Vagina (tissue), 2 donors: ENCODE measurements at regions not wholly inside any gene's neighbourhood (a gene's known extent, or its start where the extent isn't known, plus 50 kb on each side); places are given as distances from the start of the nearest gene placed in this dataset.

Source experiments
- DNase-seq, 2 donors: peaks; one replicate each; pipeline ENCODE4 v3.0.0-alpha.2; 2017; ENCODE audit errors: extremely low spot score in 2 of 2
- H3K27ac ChIP-seq: fragments of 200-600 bp; sonication (generic); one replicate; pipeline ENCODE4 v1.5.1; 2019
- H3K27me3 ChIP-seq: fragments of 200-600 bp; sonication (generic); one replicate; pipeline ENCODE4 v1.5.1; 2019
- H3K36me3 ChIP-seq, 2 donors: fragments of 200-600 bp; sonication (generic); one replicate each; pipeline ENCODE4 v1.5.1; 2017 to 2019
- H3K4me1 ChIP-seq: fragments of 200-600 bp; sonication (generic); one replicate; pipeline ENCODE4 v1.5.1; 2019
- H3K4me3 ChIP-seq, 2 donors: fragments of 200-600 bp; sonication (generic); 1 replicate in 1 of 2; 2 replicates in 1 of 2; pipeline ENCODE4 v1.5.1; 2016 to 2019
- H3K9me3 ChIP-seq: fragments of 200-600 bp; sonication (generic); one replicate; pipeline ENCODE4 v1.5.1; 2019
- CTCF ChIP-seq, 3 experiments: fragments of 450-650 bp in 2 of 3; fragments of 200-600 bp in 1 of 3; sonication (generic) in 1 of 3; IDR thresholded peaks; one replicate each; pipeline ENCODE4 v1.5.1; 2017 to 2019; ENCODE audit warnings: antibody characterized with exemption in 3 of 3, mild to moderate bottlenecking in 2 of 3, moderate library complexity in 2 of 3
- POLR2A ChIP-seq, 2 donors: fragments of 450-650 bp; IDR thresholded peaks; one replicate each; pipeline ENCODE4 v1.6.1; 2017; ENCODE audit warnings: antibody characterized with exemption in 2 of 2, mild to moderate bottlenecking in 2 of 2, moderate library complexity in 2 of 2
- POLR2AphosphoS5 ChIP-seq, 2 donors: sonication (generic); formaldehyde crosslinking; IDR thresholded peaks; one replicate each; pipeline ENCODE4 v1.9.0; 2017; ENCODE audit warnings: antibody characterized with exemption in 2 of 2, mild to moderate bottlenecking in 2 of 2, low read depth in 1 of 2; ENCODE audit not compliant: insufficient read depth in 1 of 2
- intact Hi-C: fragments of 100-400 bp; cut with DNase I; formaldehyde crosslinking; loops from one replicate; pipeline ENCODE4 v1.15.1; 2023

- TF ChIP-seq CTCF (IDR thresholded peaks at IDR 0.05) = no peak
- TF ChIP-seq POLR2A (IDR thresholded peaks at IDR 0.05) = no peak
- no peak for TF ChIP-seq POLR2AphosphoS5 (IDR thresholded peaks at IDR 0.05; ENCODE audit: insufficient read depth in 1 of 2, low read depth in 1 of 2)
- intact Hi-C loops = no loop called here
- Histone ChIP-seq H3K27me3 (no peaks in the 10 kb centered on the region), H3K36me3 (no peaks in the 10 kb centered on the region), H3K4me3 (no peak overlapping the region), H3K27ac (no peak overlapping the region), H3K9me3 (no peaks in the 10 kb centered on the region), H3K4me1 (peaks cover 31% of the 10 kb centered on the region)
- DNase-seq = no peak
Observed at GRCh38 chr9:95756101-95756500, 119.4 kb upstream of the ERCC6L2 start.

- H3K9me3 ChIP-seq = no peaks in the 10 kb centered on the region
- H3K36me3 ChIP-seq = no peaks in the 10 kb centered on the region
- no peaks in the 10 kb centered on the region for H3K27me3 ChIP-seq
- H3K27ac ChIP-seq = no peak overlapping the region
- H3K4me3 ChIP-seq = no peak overlapping the region
- DNase-seq = no peak
- intact Hi-C loops = no loop called here
- no peak for TF ChIP-seq POLR2A (IDR thresholded peaks at IDR 0.05)
- TF ChIP-seq POLR2AphosphoS5 (IDR thresholded peaks at IDR 0.05; ENCODE audit: insufficient read depth in 1 of 2, low read depth in 1 of 2) = no peak
- no peak for TF ChIP-seq CTCF (IDR thresholded peaks at IDR 0.05)
- peaks cover 31% of the 10 kb centered on the region for H3K4me1 ChIP-seq
Observed at GRCh38 chr9:95755421-95755730, 120.1 kb upstream of the ERCC6L2 start.

GRCh38 chr9:95754533-95755420, 120.7 kb upstream of the ERCC6L2 start:
- Histone ChIP-seq H3K4me1 (peaks cover 31% of the 10 kb centered on the region), H3K27me3 (no peaks in the 10 kb centered on the region), H3K4me3 (no peak overlapping the region), H3K9me3 (no peaks in the 10 kb centered on the region), H3K27ac (no peak overlapping the region), H3K36me3 (no peaks in the 10 kb centered on the region)
- intact Hi-C loops = no loop called here
- TF ChIP-seq POLR2A (IDR thresholded peaks at IDR 0.05) = no peak
- TF ChIP-seq CTCF (IDR thresholded peaks at IDR 0.05) = no peak
- TF ChIP-seq POLR2AphosphoS5 (IDR thresholded peaks at IDR 0.05; ENCODE audit: insufficient read depth in 1 of 2, low read depth in 1 of 2) = no peak
- no peak for DNase-seq

- Histone ChIP-seq H3K36me3 (no peaks in the 10 kb centered on the region), H3K27ac (no peak overlapping the region), H3K4me1 (peaks cover 31% of the 10 kb centered on the region), H3K27me3 (no peaks in the 10 kb centered on the region), H3K4me3 (no peak overlapping the region), H3K9me3 (no peaks in the 10 kb centered on the region)
- no peak for TF ChIP-seq POLR2AphosphoS5 (IDR thresholded peaks at IDR 0.05; ENCODE audit: insufficient read depth in 1 of 2, low read depth in 1 of 2)
- TF ChIP-seq POLR2A (IDR thresholded peaks at IDR 0.05) = no peak
- no peak for TF ChIP-seq CTCF (IDR thresholded peaks at IDR 0.05)
- DNase-seq = no peak
- intact Hi-C loops = no loop called here
Observed at GRCh38 chr9:95753762-95754465, 121.6 kb upstream of the ERCC6L2 start.
